Endodermal cell (in vitro differentiated cells): ENCODE measurements at regions not wholly inside any gene's neighbourhood (a gene's known extent, or its start where the extent isn't known, plus 50 kb on each side); places are given as distances from the start of the nearest gene placed in this dataset.
"Not testable (repeated sequence)": the region's sequence is repeated elsewhere in the genome, so short reads cannot be mapped to it uniquely, and the experiment has no call there.

Experiments
- DNase-seq: peaks from one replicate; pipeline ENCODE4 v3.0.0-alpha.2; 2017
- H3K27ac ChIP-seq: 2 replicates; pipeline ENCODE4 v1.5.1; 2013; ENCODE audit warnings: mild to moderate bottlenecking, low read depth, low read length, moderate library complexity
- H3K27me3 ChIP-seq: 2 replicates; pipeline ENCODE4 v1.6.1; 2013; ENCODE audit warnings: mild to moderate bottlenecking, low read length, moderate library complexity; ENCODE audit not compliant: insufficient read depth, control insufficient read depth, poor library complexity, severe bottlenecking
- H3K36me3 ChIP-seq: 2 replicates; pipeline ENCODE4 v1.7.0; 2013; ENCODE audit warnings: mild to moderate bottlenecking, low read length, moderate library complexity; ENCODE audit not compliant: control insufficient read depth, insufficient read depth
- H3K4me1 ChIP-seq: one replicate; pipeline ENCODE4 v1.7.0; 2013; ENCODE audit warnings: low read length; ENCODE audit not compliant: control insufficient read depth, insufficient read depth
- H3K4me3 ChIP-seq: 2 replicates; pipeline ENCODE4 v1.5.1; 2013; ENCODE audit warnings: mild to moderate bottlenecking, low read length, moderate library complexity
- H3K9ac ChIP-seq: 2 replicates; pipeline ENCODE4 v1.6.1; 2013; ENCODE audit warnings: mild to moderate bottlenecking, low read length, moderate library complexity; ENCODE audit not compliant: poor library complexity, severe bottlenecking; ENCODE audit errors: extremely low read depth
- H3K9me3 ChIP-seq: 2 replicates; pipeline ENCODE4 v1.6.1; 2013; ENCODE audit warnings: mild to moderate bottlenecking, low read length, moderate library complexity; ENCODE audit not compliant: control insufficient read depth
- H3K27ac Mint-ChIP-seq: 2 replicates; pipeline ENCODE4 v1.8.0; 2020; ENCODE audit warnings: mixed read lengths
- H3K27me3 Mint-ChIP-seq: 2 replicates; pipeline ENCODE4 v1.8.0; 2021; ENCODE audit warnings: mild to moderate bottlenecking, mixed read lengths; ENCODE audit not compliant: insufficient read depth
- H3K36me3 Mint-ChIP-seq: 2 replicates; pipeline ENCODE4 v1.8.0; 2020; ENCODE audit warnings: low read depth, mixed read lengths
- H3K4me1 Mint-ChIP-seq: 2 replicates; pipeline ENCODE4 v1.8.0; 2020; ENCODE audit warnings: mixed read lengths
- H3K4me3 Mint-ChIP-seq: 2 replicates; pipeline ENCODE4 v1.8.0; 2020; ENCODE audit warnings: mild to moderate bottlenecking, moderate library complexity, mixed read lengths
- H3K9me3 Mint-ChIP-seq: 2 replicates; pipeline ENCODE4 v1.8.0; 2020; ENCODE audit warnings: mild to moderate bottlenecking, mixed read lengths
- WGBS, 2 experiments: methylation state at CpG; one replicate each; pipeline versions ENCODE4 v1.1.5 to v1.1.7; 2013; ENCODE audit warnings: missing lambda C conversion rate in 2 of 2, mixed read lengths in 1 of 2; ENCODE audit not compliant: insufficient coverage in 1 of 2, insufficient read length in 1 of 2; 5-methylcytosine and 5-hydroxymethylcytosine counted together
- TF ChIP-seq, protein P1 (sequence below): fragments of 200-600 bp; sonication (generic); conservative IDR thresholded peaks from 2 replicates; pipeline ENCODE4 v1.5.0; 2021; ENCODE audit warnings: antibody characterized with exemption, mild to moderate bottlenecking

DNA sequence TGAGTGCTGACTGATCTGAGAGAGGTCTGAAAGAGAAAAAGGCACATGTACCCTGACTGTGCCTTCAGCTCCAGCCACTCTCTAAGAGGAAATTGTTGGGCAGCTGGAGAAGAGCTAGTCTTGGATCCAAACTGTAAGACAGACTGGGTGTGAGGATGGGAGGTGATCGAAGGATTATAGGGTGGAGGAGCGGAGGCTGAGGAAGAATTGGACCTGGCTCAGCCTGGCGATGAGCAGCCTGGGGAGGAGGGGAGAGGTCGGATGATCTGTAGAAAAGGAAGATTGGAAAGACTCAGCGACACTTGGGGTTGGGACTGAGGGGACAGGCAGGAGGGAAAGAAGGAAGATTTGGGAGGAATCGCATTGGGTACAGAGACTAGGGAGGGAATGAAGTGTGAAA is 98.6 kb upstream of the SLC25A48 start:
- TF ChIP-seq, protein P1, sequence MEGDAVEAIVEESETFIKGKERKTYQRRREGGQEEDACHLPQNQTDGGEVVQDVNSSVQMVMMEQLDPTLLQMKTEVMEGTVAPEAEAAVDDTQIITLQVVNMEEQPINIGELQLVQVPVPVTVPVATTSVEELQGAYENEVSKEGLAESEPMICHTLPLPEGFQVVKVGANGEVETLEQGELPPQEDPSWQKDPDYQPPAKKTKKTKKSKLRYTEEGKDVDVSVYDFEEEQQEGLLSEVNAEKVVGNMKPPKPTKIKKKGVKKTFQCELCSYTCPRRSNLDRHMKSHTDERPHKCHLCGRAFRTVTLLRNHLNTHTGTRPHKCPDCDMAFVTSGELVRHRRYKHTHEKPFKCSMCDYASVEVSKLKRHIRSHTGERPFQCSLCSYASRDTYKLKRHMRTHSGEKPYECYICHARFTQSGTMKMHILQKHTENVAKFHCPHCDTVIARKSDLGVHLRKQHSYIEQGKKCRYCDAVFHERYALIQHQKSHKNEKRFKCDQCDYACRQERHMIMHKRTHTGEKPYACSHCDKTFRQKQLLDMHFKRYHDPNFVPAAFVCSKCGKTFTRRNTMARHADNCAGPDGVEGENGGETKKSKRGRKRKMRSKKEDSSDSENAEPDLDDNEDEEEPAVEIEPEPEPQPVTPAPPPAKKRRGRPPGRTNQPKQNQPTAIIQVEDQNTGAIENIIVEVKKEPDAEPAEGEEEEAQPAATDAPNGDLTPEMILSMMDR, result no peak
- Histone ChIP-seq H3K36me3 (no peaks in the 10 kb centered on the region), H3K27me3 (no peaks in the 10 kb centered on the region), H3K9ac (no peak overlapping the region), H3K27ac (no peak overlapping the region), H3K4me3 (peak overlapping the region; percentile 62), H3K4me1 (no peaks in the 10 kb centered on the region), H3K9me3 (no peaks in the 10 kb centered on the region)
- DNase-seq, result peak; percentile 45
- Mint-ChIP-seq H3K36me3 (no peaks in the 10 kb centered on the region), H3K27me3 (no peaks in the 10 kb centered on the region), H3K9me3 (no peaks in the 10 kb centered on the region), H3K4me1 (peaks cover 35% of the 10 kb centered on the region), H3K4me3 (no peak overlapping the region), H3K27ac (peak overlapping the region; percentile 33)
- WGBS, 2 experiments, result 82 to 93% methylated on average over 5 to 6 of the region's 6 CpGs

DNA sequence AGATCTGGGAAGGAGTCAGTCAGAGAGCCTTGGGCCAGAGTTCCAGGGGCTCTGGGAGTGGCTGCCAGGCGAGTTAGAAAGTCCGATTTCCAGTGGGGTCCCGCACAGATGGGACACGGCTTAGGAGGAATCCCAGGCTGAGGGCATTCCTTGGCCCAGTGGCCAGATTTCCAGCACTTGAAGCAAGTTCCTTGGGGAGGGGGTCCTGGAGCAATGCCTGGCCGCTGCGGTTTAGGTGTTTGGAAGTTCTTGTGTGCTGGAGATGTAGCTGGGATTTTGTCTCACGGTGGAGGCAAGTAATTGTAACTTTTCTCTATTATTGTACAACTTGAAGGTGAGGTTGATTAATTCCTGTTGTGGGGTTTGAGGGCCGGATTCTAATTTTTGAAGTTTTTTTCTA is 99.5 kb upstream of the SLC25A48 start:
- H3K9me3 Mint-ChIP-seq, H3K27me3 Mint-ChIP-seq, H3K36me3 ChIP-seq, H3K27ac ChIP-seq, H3K4me3 Mint-ChIP-seq, H3K4me1 ChIP-seq, H3K36me3 Mint-ChIP-seq, H3K27me3 ChIP-seq, H3K9me3 ChIP-seq, H3K9ac ChIP-seq: not testable (repeated sequence)
- 83 to 92% methylated on average over 2 to 8 of the region's 8 CpGs for WGBS, 2 experiments
- Mint-ChIP-seq H3K27ac (peak overlapping the region; percentile 65), H3K4me1 (peaks cover 35% of the 10 kb centered on the region)
- H3K4me3 ChIP-seq, result peak overlapping the region; percentile 62
- DNase-seq, result peak; percentile 36

DNA sequence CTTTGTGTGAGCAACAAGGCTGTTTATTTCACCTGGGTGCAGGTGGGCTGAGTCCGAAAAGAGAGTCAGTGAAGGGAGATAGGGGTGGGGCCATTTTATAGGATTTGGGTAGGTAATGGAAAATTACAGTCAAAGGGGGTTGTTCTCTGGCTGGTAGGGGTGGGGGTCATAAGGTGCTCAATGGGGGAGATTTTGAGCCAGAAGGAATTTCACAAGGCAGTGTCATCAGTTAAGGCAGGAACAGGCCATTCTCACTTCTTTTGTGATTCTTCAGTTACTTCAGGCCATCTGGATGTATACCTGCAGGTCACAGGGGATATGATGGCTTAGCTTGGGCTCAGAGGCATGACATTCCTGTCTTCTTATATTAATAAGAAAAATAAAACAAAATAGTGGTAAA is 103.4 kb upstream of the SLC25A48 start:
- H3K4me1 Mint-ChIP-seq, result peaks cover 20% of the 10 kb centered on the region
- not testable (repeated sequence) for H3K4me3 ChIP-seq, H3K27ac ChIP-seq, H3K9ac ChIP-seq, H3K27ac Mint-ChIP-seq, H3K36me3 ChIP-seq, H3K4me3 Mint-ChIP-seq, H3K27me3 ChIP-seq, H3K4me1 ChIP-seq, H3K27me3 Mint-ChIP-seq, H3K9me3 ChIP-seq, H3K9me3 Mint-ChIP-seq, H3K36me3 Mint-ChIP-seq
- peak; percentile 61 for DNase-seq
- 92% methylated on average over 1 of the region's 1 CpG; no CpG with 5 or more reads in 1 of the 2 experiments for WGBS, 2 experiments

DNA sequence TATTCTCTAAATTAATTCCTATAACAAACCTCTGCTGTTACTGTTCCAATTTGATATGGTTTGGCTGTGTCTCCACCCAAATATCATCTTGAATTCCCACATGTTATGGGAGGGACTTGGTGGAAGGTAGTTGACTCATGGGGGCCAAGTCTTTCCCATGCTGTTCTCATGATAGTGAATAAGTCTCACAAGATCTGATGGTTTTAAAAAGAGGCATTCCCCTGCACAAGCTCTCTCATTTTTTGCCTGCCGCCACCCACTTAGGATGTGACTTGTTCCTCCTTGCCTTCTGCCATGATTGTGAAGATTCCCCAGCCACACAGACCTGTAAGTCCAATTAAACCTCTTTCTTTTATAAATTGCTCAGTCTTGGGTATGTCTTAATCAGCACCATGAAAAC is 104.3 kb upstream of the SLC25A48 start:
- not testable (repeated sequence) for H3K36me3 ChIP-seq, H3K4me1 ChIP-seq, H3K27ac ChIP-seq, H3K27me3 ChIP-seq, H3K9me3 Mint-ChIP-seq, H3K4me3 Mint-ChIP-seq, H3K4me3 ChIP-seq, H3K27ac Mint-ChIP-seq, H3K27me3 Mint-ChIP-seq, H3K9me3 ChIP-seq, H3K36me3 Mint-ChIP-seq, H3K9ac ChIP-seq
- WGBS, 2 experiments, result 85 to 100% methylated on average over 1 of the region's 1 CpG
- peak; percentile 29 for DNase-seq
- H3K4me1 Mint-ChIP-seq, result peaks cover 12% of the 10 kb centered on the region
